HUES48 (cell line): ENCODE measurements at regions not wholly inside any gene's neighbourhood (a gene's known extent, or its start where the extent isn't known, plus 50 kb on each side); places are given as distances from the start of the nearest gene placed in this dataset.

Experiments
- H3K27ac ChIP-seq: one replicate; pipeline ENCODE4 v1.7.0; 2013; ENCODE audit warnings: low read depth, low read length, inconsistent platforms
- H3K27me3 ChIP-seq: 2 replicates; pipeline ENCODE4 v1.6.1; 2013; ENCODE audit warnings: mild to moderate bottlenecking, low read length; ENCODE audit not compliant: control insufficient read depth, insufficient read depth
- H3K36me3 ChIP-seq: 2 replicates; pipeline ENCODE4 v1.6.1; 2013; ENCODE audit warnings: low read length; ENCODE audit not compliant: control insufficient read depth, insufficient read depth
- H3K4me1 ChIP-seq: 2 replicates; pipeline ENCODE4 v1.6.1; 2013; ENCODE audit warnings: mild to moderate bottlenecking, low read length; ENCODE audit not compliant: control insufficient read depth, insufficient read depth
- H3K4me3 ChIP-seq: 2 replicates; pipeline ENCODE4 v1.5.1; 2013; ENCODE audit warnings: mild to moderate bottlenecking, low read depth, low read length
- H3K9ac ChIP-seq: 2 replicates; pipeline ENCODE4 v1.6.1; 2013; ENCODE audit warnings: mild to moderate bottlenecking, low read depth, low read length, moderate library complexity
- H3K9me3 ChIP-seq: 2 replicates; pipeline ENCODE4 v1.6.1; 2013; ENCODE audit warnings: low read length; ENCODE audit not compliant: control insufficient read depth, insufficient read depth

DNA sequence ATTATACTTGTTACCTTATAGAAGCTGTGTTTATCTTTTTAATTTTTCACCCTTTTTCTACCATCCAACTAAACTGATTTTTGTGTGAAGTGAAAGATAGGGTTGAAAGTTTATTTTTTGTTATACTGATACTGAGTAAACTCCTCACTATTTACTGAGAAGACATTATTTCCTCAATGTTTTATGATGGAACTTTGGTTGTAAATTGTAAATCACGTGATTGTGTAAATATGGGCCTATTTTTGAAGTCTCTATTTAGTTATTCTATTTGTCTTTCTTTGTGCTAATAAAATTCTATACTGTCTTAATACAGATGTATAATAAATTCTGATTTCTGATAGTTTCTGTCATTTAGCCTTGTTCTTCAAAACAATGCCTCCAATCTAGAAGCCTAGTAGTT is 697.2 kb upstream of the SLC8A1 start:
- Histone ChIP-seq H3K27ac (no peak overlapping the region), H3K36me3 (no peaks in the 10 kb centered on the region), H3K4me3 (no peak overlapping the region), H3K9me3 (no peaks in the 10 kb centered on the region), H3K4me1 (no peaks in the 10 kb centered on the region), H3K27me3 (no peaks in the 10 kb centered on the region), H3K9ac (no peak overlapping the region)

GRCh38 chr2:41151746-41152145 is 699.9 kb upstream of the SLC8A1 start:
- Histone ChIP-seq H3K27me3 (no peaks in the 10 kb centered on the region), H3K9ac (no peak overlapping the region), H3K27ac (no peak overlapping the region), H3K9me3 (no peaks in the 10 kb centered on the region), H3K36me3 (no peaks in the 10 kb centered on the region), H3K4me3 (no peak overlapping the region), H3K4me1 (no peaks in the 10 kb centered on the region)

GRCh38 chr2:41152318-41152717 is 700.4 kb upstream of the SLC8A1 start:
- Histone ChIP-seq H3K4me1 (no peaks in the 10 kb centered on the region), H3K27ac (no peak overlapping the region), H3K27me3 (no peaks in the 10 kb centered on the region), H3K9ac (no peak overlapping the region), H3K36me3 (no peaks in the 10 kb centered on the region), H3K4me3 (no peak overlapping the region), H3K9me3 (no peaks in the 10 kb centered on the region)

DNA sequence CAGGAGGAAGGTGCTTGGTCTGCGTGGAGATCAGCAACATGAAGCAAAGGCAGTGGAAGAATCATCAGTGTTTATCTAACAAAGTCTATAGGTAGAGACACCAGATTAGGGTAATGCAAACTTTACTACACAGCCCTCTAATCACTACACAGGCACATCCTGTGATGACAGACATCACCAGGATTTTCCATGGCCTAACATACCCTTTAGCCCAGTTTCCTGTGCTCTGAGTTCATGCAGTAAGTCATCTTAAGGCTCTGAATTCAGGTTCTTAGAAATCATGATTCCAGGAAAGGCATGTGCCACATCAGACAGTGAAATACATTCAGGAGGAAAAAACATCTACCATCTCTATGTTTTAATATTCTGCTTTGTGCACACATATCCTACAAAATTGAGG is 708.5 kb upstream of the SLC8A1 start:
- Histone ChIP-seq H3K36me3 (no peaks in the 10 kb centered on the region), H3K27me3 (no peaks in the 10 kb centered on the region), H3K9me3 (no peaks in the 10 kb centered on the region), H3K9ac (no peak overlapping the region), H3K27ac (no peak overlapping the region), H3K4me1 (no peaks in the 10 kb centered on the region), H3K4me3 (no peak overlapping the region)

- Histone ChIP-seq H3K36me3 (no peaks in the 10 kb centered on the region), H3K4me1 (peaks cover 10% of the 10 kb centered on the region), H3K9ac (no peak overlapping the region), H3K27ac (no peak overlapping the region), H3K9me3 (no peaks in the 10 kb centered on the region), H3K4me3 (no peak overlapping the region), H3K27me3 (no peaks in the 10 kb centered on the region)
Measured at GRCh38 chr2:41167014-41167413, 715.1 kb upstream of the SLC8A1 start.

DNA sequence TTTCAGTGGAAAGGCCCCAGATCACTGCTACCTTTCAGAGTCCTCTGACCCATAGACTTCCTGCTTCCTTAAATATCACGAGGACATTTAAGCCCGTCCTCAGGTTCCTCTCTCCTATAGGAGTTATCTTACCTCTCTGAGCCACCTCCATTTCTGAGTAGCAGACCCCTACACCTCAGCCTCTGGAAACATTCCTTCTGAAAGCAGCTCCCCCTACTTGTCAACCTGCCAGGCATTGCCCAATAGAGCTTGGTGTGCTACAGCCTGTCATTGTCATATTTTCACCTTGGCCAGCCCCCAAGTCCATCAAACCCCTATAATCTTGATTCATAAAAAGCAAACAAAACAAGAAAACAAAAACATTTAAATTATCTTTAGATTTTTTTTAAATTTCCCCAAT is 717.9 kb upstream of the SLC8A1 start:
- Histone ChIP-seq H3K27ac (no peak overlapping the region), H3K9me3 (no peaks in the 10 kb centered on the region), H3K4me1 (peaks cover 10% of the 10 kb centered on the region), H3K9ac (no peak overlapping the region), H3K4me3 (no peak overlapping the region), H3K36me3 (no peaks in the 10 kb centered on the region), H3K27me3 (no peaks in the 10 kb centered on the region)

GRCh38 chr2:41170589-41170988 is 718.7 kb upstream of the SLC8A1 start:
- H3K9me3 ChIP-seq: no peaks in the 10 kb centered on the region
- no peak overlapping the region for H3K27ac ChIP-seq
- no peaks in the 10 kb centered on the region for H3K36me3 ChIP-seq
- no peak overlapping the region for H3K4me3 ChIP-seq
- peaks cover 10% of the 10 kb centered on the region for H3K4me1 ChIP-seq
- no peak overlapping the region for H3K9ac ChIP-seq
- H3K27me3 ChIP-seq: no peaks in the 10 kb centered on the region

GRCh38 chr2:41180387-41180786 is 728.5 kb upstream of the SLC8A1 start:
- Histone ChIP-seq H3K36me3 (no peaks in the 10 kb centered on the region), H3K27me3 (no peaks in the 10 kb centered on the region), H3K27ac (no peak overlapping the region), H3K4me1 (no peaks in the 10 kb centered on the region), H3K9me3 (no peaks in the 10 kb centered on the region), H3K9ac (no peak overlapping the region), H3K4me3 (no peak overlapping the region)

GRCh38 chr2:41182961-41183360 is 731.1 kb upstream of the SLC8A1 start:
- no peak overlapping the region for H3K27ac ChIP-seq
- no peaks in the 10 kb centered on the region for H3K9me3 ChIP-seq

GRCh38 chr2:41187376-41188122 is 735.7 kb upstream of the SLC8A1 start:
- Histone ChIP-seq H3K9me3 (no peaks in the 10 kb centered on the region), H3K27me3 (no peaks in the 10 kb centered on the region), H3K9ac (no peak overlapping the region), H3K27ac (no peak overlapping the region), H3K4me3 (no peak overlapping the region), H3K36me3 (no peaks in the 10 kb centered on the region), H3K4me1 (no peaks in the 10 kb centered on the region)

More at GRCh38 chr2:41182961-41183360, 731.1 kb upstream of the SLC8A1 start:
- H3K4me1 ChIP-seq: no peaks in the 10 kb centered on the region
- no peak overlapping the region for H3K9ac ChIP-seq
- H3K36me3 ChIP-seq: no peaks in the 10 kb centered on the region
- H3K27me3 ChIP-seq: no peaks in the 10 kb centered on the region
- H3K4me3 ChIP-seq: no peak overlapping the region

- Histone ChIP-seq H3K36me3 (no peaks in the 10 kb centered on the region), H3K27ac (no peak overlapping the region), H3K9ac (no peak overlapping the region), H3K4me3 (no peak overlapping the region), H3K27me3 (no peaks in the 10 kb centered on the region), H3K4me1 (peaks cover 4% of the 10 kb centered on the region), H3K9me3 (no peaks in the 10 kb centered on the region)
Measured at GRCh38 chr2:41194230-41194629, 742.3 kb upstream of the SLC8A1 start.
